GM21576 (cell line): ENCODE measurements at regions not wholly inside any gene's neighbourhood (a gene's known extent, or its start where the extent isn't known, plus 50 kb on each side); places are given as distances from the start of the nearest gene placed in this dataset.
"Not testable (repeated sequence)": the region's sequence is repeated elsewhere in the genome, so short reads cannot be mapped to it uniquely, and the experiment has no call there.

Experiments used
- ATAC-seq: cut with Tn5 transposase; IDR thresholded peaks from one replicate; pipeline ENCODE4 v1.9.1; 2021; ENCODE audit warnings: mild to moderate bottlenecking, moderate library complexity; ENCODE audit not compliant: unreplicated experiment

DNA sequence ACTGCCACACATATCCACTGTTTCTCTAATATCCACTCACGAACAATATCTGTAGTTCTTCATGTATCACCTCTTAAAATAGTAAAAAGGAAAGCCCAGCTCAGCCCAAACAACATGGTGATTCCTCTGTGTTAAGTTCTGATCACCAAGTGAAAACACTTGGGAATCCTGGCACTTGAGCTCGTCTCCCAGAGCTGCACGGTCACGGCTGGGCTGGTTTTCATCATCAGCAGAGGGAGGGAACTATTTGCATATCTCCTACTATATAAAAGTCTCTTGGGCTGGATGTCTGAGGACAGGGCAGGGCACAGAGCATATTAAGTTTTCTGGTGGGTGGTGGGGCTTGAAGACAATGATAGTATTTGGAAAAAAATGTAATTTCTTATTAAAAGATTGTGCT lies 870.6 kb downstream of the TMEM121 start:
- ATAC-seq = no peak

- ATAC-seq = not testable (repeated sequence)
These were observed 872.5 kb downstream of the TMEM121 start for GRCh38 chr14:106398931-106399331.

- ATAC-seq = not testable (repeated sequence)
These were observed 874.9 kb downstream of the TMEM121 start for GRCh38 chr14:106401316-106401715.

DNA sequence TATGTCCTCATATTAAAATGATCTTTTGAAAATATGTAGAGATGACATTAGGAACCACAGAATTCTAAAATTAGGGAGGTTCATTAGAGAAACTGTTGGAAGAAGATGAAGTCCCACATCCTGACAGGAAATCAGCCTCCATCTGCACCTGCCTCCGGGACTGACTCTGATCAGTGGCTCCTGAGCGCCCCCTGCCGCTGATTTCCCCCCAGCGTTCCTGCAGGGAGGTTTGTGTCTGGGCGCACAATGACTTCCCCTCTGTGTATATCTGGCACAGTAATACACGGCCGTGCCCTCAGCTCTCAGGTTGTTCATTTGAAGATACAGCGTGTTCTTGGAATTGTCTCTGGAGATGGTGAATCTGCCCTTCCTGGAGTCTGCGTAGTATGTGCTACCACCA lies 883.8 kb downstream of the TMEM121 start:
- not testable (repeated sequence) for ATAC-seq

DNA sequence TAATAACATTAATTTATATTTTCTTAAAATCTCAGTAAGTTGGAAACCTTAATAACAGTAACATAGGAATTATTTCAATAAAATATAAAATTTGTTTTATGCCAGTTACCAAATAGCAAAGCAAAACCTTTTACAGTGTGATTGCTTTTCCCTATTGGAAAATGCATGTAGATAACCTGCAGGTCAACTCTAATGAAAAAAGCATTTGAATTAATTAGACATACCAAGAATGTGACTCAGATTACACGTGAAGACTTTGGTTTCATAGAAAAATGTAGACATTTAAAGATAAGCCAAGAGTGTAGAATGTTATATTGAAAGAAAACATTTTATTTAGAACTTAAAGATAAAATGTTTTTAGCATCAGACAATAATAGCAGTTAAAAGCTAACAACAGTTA lies 888.1 kb downstream of the TMEM121 start:
- ATAC-seq = no peak

- no peak for ATAC-seq
These were observed 891.1 kb downstream of the TMEM121 start for GRCh38 chr14:106417224-106418049.

DNA sequence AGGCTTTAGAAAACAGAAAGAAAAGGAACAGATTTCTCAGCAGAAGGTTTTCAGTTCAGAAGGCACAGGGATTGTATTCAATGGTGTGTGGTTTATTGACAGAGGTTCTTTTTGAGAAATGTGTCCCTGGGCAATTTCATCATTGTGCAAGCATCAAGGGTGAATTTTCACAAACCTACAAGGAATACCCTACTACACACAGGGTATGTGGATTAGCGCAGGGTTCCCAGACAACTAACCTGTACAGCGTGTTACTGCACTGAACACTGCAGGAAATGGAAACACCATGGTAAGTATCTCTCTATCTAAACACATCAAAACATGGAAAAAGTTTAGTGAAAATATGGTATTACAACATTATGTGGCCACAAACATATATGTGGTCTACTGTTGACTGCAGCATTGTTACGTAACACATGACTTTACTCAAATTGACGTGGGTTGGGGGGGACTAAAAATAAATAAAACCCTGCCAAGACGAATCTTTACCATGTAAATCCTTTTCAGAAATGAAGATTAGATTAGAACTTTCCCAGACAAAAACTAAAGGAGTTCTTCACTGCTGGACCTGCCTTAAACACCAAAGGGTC lies 893.1 kb downstream of the TMEM121 start:
- no peak for ATAC-seq

GRCh38 chr14:106421431-106422033 lies 895.1 kb downstream of the TMEM121 start:
- ATAC-seq = not testable (repeated sequence)

GRCh38 chr14:106422066-106422465 lies 895.7 kb downstream of the TMEM121 start:
- no peak for ATAC-seq

- not testable (repeated sequence) for ATAC-seq
These were observed 898.8 kb downstream of the TMEM121 start for GRCh38 chr14:106425150-106425549.

DNA sequence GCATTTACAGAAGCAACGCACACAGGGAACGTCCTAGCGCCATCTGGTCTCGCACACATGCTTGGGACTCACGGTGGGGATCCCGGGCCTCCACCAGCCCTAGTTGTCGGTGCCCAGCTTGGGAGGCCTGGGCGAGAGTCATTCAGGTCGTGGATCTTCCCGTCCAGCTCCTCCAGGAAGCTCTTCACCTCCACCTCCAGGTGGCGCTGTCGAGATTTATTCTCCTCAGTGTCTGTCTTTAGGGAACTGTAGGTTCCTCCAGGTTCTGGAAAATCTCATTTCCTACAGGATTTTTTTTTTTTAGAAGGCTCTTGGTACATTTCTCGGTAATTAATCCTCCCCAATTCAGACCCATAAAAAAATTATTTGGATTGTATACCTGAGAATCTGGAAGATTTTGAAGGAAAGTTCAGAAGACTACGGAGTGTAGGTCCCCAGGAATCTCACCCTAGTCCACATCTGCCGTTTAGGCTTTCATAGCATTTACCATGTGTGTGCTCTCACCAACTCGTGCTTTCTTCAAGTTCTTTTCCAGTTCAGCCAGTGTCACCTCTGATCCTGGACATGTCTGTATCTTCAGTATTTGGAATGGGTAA lies 910.0 kb downstream of the TMEM121 start:
- ATAC-seq = no peak

GRCh38 chr14:106442857-106443256 lies 916.5 kb downstream of the TMEM121 start:
- ATAC-seq = no peak

DNA sequence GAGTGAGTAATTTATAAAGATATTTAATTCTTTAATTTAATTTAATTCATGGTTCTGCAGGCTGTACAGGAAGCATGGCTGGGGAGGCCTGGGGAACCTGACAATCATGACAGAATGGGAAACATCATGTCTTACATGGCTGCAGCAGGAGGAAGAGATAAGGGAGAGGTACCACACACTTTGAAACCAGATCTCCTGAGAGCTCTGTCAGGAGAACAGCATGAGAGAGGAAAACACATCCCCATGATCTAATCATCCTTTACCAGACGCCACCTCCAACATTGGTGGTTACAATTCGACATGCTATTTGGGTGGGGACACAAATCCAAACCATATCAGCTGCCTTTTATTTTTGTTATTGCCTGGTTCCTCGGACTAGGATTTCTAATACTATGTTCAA lies 928.6 kb downstream of the TMEM121 start:
- no peak for ATAC-seq

DNA sequence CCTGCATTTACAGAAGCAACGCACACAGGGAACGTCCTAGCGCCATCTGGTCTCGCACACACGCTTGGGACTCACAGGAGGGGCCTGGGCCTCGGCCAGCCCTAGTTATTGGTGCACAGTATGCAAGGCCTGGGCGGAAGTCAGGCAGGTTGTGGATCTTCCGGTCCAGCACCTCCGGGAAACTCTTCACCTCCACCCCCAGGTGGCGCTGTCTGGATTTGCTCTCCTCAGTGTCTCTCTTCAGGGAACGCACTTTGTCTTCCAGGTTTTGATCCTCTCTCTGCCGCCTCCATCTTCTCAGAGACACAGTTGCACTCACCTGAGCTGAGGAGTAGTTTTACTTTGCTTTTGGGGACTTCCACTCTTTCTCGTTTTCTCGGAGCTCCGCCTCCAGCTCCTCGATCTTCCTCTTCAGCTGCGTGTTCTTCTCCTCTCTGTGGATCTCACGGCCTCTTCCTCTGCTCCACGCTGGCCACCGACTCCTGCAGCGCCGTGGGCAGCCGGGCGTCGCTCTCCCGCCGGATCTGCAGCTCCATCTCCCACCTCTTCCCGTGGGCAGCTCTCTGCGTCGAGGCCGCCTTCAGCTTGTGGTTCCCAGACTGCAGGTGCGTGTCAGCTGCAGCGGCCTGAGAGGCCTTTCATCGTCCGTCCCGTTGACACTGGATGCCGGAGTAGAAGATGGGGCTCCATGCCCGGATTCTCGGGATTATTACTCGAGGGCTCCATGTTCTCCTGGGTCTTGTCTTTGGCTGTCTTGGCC lies 933.8 kb downstream of the TMEM121 start:
- no peak for ATAC-seq

DNA sequence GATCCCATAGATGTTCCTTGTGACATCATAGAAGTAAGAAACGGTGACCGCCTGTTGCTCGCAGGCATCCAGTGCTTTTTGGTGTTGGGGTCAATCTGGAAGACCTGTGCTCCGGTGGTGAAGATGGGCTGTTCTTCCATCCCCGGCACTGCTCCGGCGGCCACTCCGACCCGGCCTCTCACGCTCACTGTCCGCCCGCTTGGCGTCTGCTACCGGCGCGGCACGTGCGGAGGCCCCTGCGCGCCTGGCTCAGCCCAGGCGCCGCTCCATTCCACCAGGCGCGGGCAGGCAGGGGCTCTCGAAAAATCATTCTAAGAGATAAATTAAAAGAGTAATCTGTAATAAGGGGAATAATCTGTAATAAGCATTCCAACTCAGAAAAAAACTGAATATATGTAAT lies 934.5 kb downstream of the TMEM121 start:
- no peak for ATAC-seq

DNA sequence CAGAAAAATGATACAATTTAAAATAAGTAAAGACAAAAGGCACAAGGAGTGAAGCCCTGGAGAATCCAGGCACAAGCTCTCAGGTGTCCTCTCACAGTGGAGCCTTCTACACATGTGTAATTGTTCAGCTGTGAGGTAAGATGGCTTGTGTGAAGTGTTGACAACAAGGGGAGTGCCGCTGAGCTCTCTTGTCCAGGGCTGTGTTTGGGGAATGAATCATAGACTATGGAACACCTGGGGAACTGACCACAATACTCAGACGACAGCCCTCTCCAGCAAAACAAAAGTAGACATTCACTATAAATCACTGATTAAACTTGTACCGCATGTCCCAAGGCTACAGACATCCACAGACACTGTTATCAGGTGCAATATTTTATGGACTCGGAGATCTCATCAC lies 940.1 kb downstream of the TMEM121 start:
- ATAC-seq = not testable (repeated sequence)

DNA sequence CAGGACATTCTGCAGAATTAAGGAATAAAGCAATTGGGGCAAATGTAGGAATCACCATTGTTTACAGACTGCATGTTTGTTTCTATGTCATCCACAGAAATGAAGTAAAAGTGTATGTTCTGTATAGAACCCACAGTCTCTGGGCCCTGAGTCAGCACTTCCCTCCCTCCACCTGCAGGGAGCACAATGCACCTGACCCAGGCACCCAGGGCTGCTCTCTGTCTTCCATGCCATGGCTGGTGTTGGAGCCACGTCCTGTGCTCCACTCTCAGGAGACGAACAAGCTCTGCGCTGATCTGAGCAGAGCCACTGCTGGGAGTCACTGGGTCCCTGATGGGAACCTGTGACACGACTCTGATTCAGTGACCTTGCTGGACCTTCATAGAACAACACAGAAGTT lies 942.5 kb downstream of the TMEM121 start:
- not testable (repeated sequence) for ATAC-seq

DNA sequence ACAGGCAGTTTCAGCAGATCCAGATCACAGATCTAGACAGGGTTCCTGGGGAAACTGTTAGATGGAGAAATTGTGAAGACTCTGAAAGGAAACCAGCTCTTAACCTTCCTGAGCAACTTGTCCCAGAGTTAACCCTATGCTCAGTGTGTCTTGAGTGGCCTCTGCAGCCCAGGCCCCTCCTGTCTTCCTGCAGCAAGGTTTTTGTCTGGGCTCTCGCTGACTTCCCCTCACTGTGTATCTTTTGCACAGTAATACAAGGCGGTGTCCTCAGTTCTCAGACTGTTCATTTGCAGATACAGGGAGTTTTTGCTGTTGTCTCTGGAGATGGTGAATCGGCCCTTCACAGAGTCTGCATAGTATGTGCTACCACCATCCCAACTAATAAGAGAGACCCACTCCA lies 943.6 kb downstream of the TMEM121 start:
- ATAC-seq = not testable (repeated sequence)

DNA sequence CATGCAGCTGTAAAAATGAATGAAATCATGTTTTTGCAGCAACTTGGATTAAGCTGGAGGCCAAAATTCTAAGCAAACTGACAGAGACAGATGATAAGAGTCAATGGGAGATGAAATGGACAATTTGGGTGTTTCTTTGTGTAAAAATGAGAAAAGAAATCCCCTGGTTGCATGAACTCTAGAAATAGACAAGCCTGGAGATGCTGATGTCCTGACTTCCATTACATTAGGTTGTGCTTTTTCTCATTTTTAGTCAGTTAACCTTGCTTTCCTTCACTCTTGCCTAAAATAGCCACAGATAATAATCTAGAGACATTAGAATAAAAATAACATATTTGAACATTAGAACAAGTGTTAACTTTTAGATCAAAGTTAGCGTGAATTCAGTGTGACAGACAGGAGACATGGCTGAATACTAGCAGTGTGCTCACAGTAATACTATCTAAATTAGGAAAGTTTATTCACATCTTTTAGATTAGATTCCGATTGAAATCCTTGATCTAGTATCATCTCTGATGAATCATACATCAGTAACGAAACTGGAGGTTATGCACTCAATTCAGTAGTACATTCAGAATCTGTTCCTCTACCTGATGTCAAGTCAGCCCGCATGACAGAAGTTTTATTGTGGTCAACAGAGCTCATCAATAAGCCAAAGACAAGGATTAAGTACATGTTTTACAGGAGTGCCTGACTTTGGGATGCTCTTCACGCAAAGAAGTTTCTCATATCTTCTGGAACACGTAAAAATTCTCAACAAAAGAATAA lies 948.1 kb downstream of the TMEM121 start:
- not testable (repeated sequence) for ATAC-seq

DNA sequence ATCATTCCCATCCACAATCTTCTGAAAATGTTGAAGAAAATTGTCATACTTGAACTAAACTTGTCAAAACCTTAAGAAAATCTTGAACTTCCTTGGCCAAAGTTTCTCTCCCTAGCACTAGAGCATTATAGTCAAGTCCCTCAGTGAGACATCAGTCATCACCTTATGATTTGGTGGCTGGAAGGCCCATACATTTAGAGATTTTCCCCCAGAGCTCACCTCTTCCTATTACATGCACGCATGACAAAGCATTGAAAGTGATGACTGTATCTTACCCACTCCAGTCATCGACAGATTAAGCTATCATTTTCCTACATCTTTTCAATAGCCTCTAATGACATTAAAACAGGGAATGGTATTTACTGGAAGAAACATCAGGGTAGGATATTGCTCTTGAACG lies 948.8 kb downstream of the TMEM121 start:
- not testable (repeated sequence) for ATAC-seq
